DND-41 (cell line): ENCODE measurements at regions not wholly inside any gene's neighbourhood (a gene's known extent, or its start where the extent isn't known, plus 50 kb on each side); places are given as distances from the start of the nearest gene placed in this dataset.

Experiments
- ATAC-seq: fragments of 200-7000 bp; cut with Tn5 transposase; 3 replicates; pipeline ENCODE4 v1.9.1; 2021; ENCODE audit warnings: low read depth; ENCODE audit not compliant: insufficient read depth
- DNase-seq: peaks from one replicate; pipeline ENCODE4 v3.0.0-alpha.2; 2020
- H2AFZ ChIP-seq: 2 replicates; pipeline ENCODE4 v1.6.0; 2012; ENCODE audit warnings: low read depth, low read length
- H3K27ac ChIP-seq: 2 replicates; pipeline ENCODE4 v1.5.1; 2012; ENCODE audit warnings: low read length, inconsistent platforms
- H3K27me3 ChIP-seq: fragments of 200-600 bp; sonication (generic); 2 replicates; pipeline ENCODE4 v1.6.0; 2012; ENCODE audit warnings: low read length, mild to moderate bottlenecking, inconsistent platforms; ENCODE audit not compliant: insufficient read depth, poor library complexity
- H3K36me3 ChIP-seq: 2 replicates; pipeline ENCODE4 v1.5.1; 2012; ENCODE audit warnings: low read length, inconsistent platforms; ENCODE audit not compliant: insufficient read depth
- H3K4me1 ChIP-seq: 2 replicates; pipeline ENCODE4 v1.5.1; 2012; ENCODE audit warnings: mild to moderate bottlenecking, low read length; ENCODE audit not compliant: insufficient read depth
- H3K4me2 ChIP-seq: 2 replicates; pipeline ENCODE4 v1.6.0; 2012; ENCODE audit warnings: mild to moderate bottlenecking, moderate library complexity, low read length, inconsistent platforms; ENCODE audit not compliant: insufficient read depth
- H3K4me3 ChIP-seq, 2 experiments: fragments of 200-600 bp in 1 of 2; shearing (Covaris generic) in 1 of 2; 2 replicates each; pipeline ENCODE4 v1.5.1; 2012 to 2016; ENCODE audit warnings: inconsistent platforms in 2 of 2, low read length in 2 of 2, mild to moderate bottlenecking in 2 of 2, low read depth in 1 of 2, moderate library complexity in 1 of 2
- H3K79me2 ChIP-seq: 2 replicates; pipeline ENCODE4 v1.6.0; 2012; ENCODE audit warnings: low read length, inconsistent platforms; ENCODE audit not compliant: insufficient read depth
- H3K9ac ChIP-seq: 2 replicates; pipeline ENCODE4 v1.6.0; 2012; ENCODE audit warnings: low read depth, mild to moderate bottlenecking, inconsistent platforms, low read length, moderate library complexity
- H3K9me3 ChIP-seq: 2 replicates; pipeline ENCODE4 v1.5.1; 2012; ENCODE audit warnings: low read length, moderate library complexity, mild to moderate bottlenecking, inconsistent platforms; ENCODE audit not compliant: insufficient read depth, severe bottlenecking
- H4K20me1 ChIP-seq: 2 replicates; pipeline ENCODE4 v1.6.0; 2012; ENCODE audit warnings: low read length; ENCODE audit not compliant: insufficient read depth
- CTCF ChIP-seq: IDR thresholded peaks from 2 replicates; pipeline ENCODE4 v1.5.1; 2012; ENCODE audit warnings: borderline replicate concordance, low read length, moderate library complexity, mild to moderate bottlenecking; ENCODE audit not compliant: poor library complexity, severe bottlenecking; ENCODE audit errors: extremely low read depth
- EZH2 ChIP-seq: IDR thresholded peaks from 3 replicates; pipeline ENCODE4 v1.6.1; 2012; ENCODE audit warnings: borderline replicate concordance, low read depth, mild to moderate bottlenecking, moderate library complexity, low read length, inconsistent platforms; ENCODE audit not compliant: severe bottlenecking

- Histone ChIP-seq H3K4me3 (no peak overlapping the region), H3K27ac (no peak overlapping the region)
Measured at GRCh38 chr4:41327770-41328169, 71.0 kb downstream of the UCHL1 start.

GRCh38 chr4:41329361-41329760, 72.6 kb downstream of the UCHL1 start:
- H3K4me3 ChIP-seq: no peak overlapping the region
- H3K9me3 ChIP-seq: no peaks in the 10 kb centered on the region
- no peaks in the 10 kb centered on the region for H3K36me3 ChIP-seq
- no peak overlapping the region for H3K9ac ChIP-seq
- ATAC-seq (no peak), DNase-seq (no peak)
- TF ChIP-seq EZH2: no peak
- no peak for TF ChIP-seq CTCF
- H3K4me2 ChIP-seq: no peak overlapping the region
- H3K27ac ChIP-seq: no peak overlapping the region
- H3K4me1 ChIP-seq: no peaks in the 10 kb centered on the region
- no peaks in the 10 kb centered on the region for H4K20me1 ChIP-seq
- H3K79me2 ChIP-seq: no peaks in the 10 kb centered on the region
- H2AFZ ChIP-seq: no peak overlapping the region
- no peaks in the 10 kb centered on the region for H3K27me3 ChIP-seq

More at GRCh38 chr4:41327770-41328169, 71.0 kb downstream of the UCHL1 start:
- H3K9ac ChIP-seq: no peak overlapping the region
- no peaks in the 10 kb centered on the region for H3K79me2 ChIP-seq
- no peaks in the 10 kb centered on the region for H3K27me3 ChIP-seq
- no peak overlapping the region for H3K4me2 ChIP-seq
- no peak for ATAC-seq
- DNase-seq: no peak
- H3K36me3 ChIP-seq: no peaks in the 10 kb centered on the region
- no peaks in the 10 kb centered on the region for H4K20me1 ChIP-seq
- TF ChIP-seq EZH2 (no peak), CTCF (no peak)
- no peak overlapping the region for H2AFZ ChIP-seq
- H3K4me1 ChIP-seq: no peaks in the 10 kb centered on the region
- H3K9me3 ChIP-seq: no peaks in the 10 kb centered on the region

- no peak overlapping the region for H3K27ac ChIP-seq
- no peak for DNase-seq
- no peaks in the 10 kb centered on the region for H3K4me1 ChIP-seq
- no peaks in the 10 kb centered on the region for H3K27me3 ChIP-seq
- H2AFZ ChIP-seq: no peak overlapping the region
- H3K9me3 ChIP-seq: no peaks in the 10 kb centered on the region
- no peaks in the 10 kb centered on the region for H4K20me1 ChIP-seq
- ATAC-seq: no peak
- no peaks in the 10 kb centered on the region for H3K79me2 ChIP-seq
- no peak for TF ChIP-seq EZH2
- TF ChIP-seq CTCF: no peak
- no peaks in the 10 kb centered on the region for H3K36me3 ChIP-seq
- H3K4me3 ChIP-seq: no peak overlapping the region
- no peak overlapping the region for H3K9ac ChIP-seq
- H3K4me2 ChIP-seq: no peak overlapping the region
Measured at GRCh38 chr4:41331224-41331623, 74.5 kb downstream of the UCHL1 start.

- DNase-seq (no peak), ATAC-seq (no peak)
- H3K79me2 ChIP-seq: no peaks in the 10 kb centered on the region
- H3K4me1 ChIP-seq: no peaks in the 10 kb centered on the region
- TF ChIP-seq CTCF (no peak), EZH2 (no peak)
- no peak overlapping the region for H3K9ac ChIP-seq
- H3K27me3 ChIP-seq: no peaks in the 10 kb centered on the region
- no peaks in the 10 kb centered on the region for H3K36me3 ChIP-seq
- no peak overlapping the region for H2AFZ ChIP-seq
- H3K4me2 ChIP-seq: no peak overlapping the region
- H3K27ac ChIP-seq: no peak overlapping the region
- H3K9me3 ChIP-seq: no peaks in the 10 kb centered on the region
- H3K4me3 ChIP-seq: no peak overlapping the region
- H4K20me1 ChIP-seq: no peaks in the 10 kb centered on the region
Measured at GRCh38 chr4:41332510-41333054, 75.9 kb downstream of the UCHL1 start.
